ENCODE measurements at regions not wholly inside any gene's neighbourhood (a gene's known extent, or its start where the extent isn't known, plus 50 kb on each side); places are given as distances from the start of the nearest gene placed in this dataset.

GRCh38 chr18:22606563-22607283 is 189.0 kb upstream of the CTAGE1 start:
- TF ChIP-seq CTCF (IDR thresholded peaks at IDR 0.05; ENCODE audit: insufficient read depth, low read length, poor library complexity, severe bottlenecking) (no peak), EZH2phosphoT487 (conservative IDR thresholded peaks at IDR 0.05; ENCODE audit: low read length) (no peak)
